ENCODE measurements at regions not wholly inside any gene's neighbourhood (a gene's known extent, or its start where the extent isn't known, plus 50 kb on each side); places are given as distances from the start of the nearest gene placed in this dataset.

- no peak for DNase-seq
Observed at GRCh38 chr14:87879389-87879788, 113.6 kb downstream of the GALC start.

DNA sequence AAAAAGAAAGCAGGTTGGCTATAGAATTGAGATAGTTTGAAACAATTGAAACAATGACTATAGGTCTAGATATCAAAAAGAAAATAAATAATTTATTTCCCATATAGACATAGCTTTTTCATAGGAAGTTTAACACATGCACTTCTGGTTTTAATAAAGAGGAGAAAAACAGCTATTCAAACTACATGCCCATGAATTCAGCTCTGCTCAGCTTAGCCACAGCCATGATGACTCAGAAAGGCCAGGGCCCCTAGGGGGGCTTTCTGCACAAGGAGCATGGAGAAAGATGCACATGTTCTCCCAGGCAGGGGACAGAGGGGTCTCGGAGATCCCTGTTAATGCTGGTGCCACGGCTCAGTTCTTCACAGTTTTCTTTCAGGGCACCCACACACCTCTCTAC lies 114.0 kb downstream of the GALC start:
- no peak for DNase-seq

DNA sequence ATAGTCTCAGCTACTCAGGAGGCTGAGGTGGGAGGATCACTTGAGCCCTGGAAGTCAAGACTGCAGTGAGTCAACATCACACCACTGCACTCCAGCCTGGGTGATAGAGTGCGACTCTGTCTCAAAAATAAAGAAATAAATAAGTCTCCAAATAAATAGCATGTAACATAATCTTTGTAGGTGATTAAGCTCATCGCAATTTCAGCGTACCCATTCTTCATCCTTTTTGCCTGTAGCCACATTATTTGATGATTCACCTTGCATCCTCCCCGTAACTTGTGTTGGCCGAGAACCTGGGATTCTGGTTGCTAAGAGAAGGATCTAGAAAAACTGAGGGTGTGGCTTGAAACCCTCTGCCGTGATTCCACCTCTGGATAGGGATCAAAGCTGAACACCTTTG lies 115.1 kb downstream of the GALC start:
- no peak for DNase-seq

GRCh38 chr14:87874676-87875075 lies 118.3 kb downstream of the GALC start:
- no peak for DNase-seq

GRCh38 chr14:87873741-87874140 lies 119.2 kb downstream of the GALC start:
- no peak for DNase-seq

- DNase-seq, result no peak
Observed at GRCh38 chr14:87869619-87870583, 123.1 kb downstream of the GALC start.

DNA sequence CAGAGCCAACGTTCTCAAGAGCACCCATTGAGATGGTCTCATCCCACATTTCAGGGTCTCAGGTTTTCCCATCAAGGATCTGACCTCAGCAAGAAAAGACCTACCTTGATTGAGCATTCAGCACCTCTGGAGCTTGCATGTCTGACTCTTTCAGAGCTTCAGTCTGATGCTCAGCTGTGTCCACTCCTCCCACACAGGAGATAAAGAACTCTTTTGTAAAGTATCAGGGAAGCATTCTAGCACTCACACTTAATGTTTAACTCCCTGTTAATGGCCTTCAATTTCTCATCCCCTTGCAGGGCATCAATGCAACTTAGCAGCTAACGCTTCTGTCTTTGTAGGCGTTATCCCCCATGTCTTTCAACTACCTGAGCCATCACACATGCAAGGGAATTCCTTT lies 124.1 kb downstream of the GALC start:
- DNase-seq, result no peak

DNA sequence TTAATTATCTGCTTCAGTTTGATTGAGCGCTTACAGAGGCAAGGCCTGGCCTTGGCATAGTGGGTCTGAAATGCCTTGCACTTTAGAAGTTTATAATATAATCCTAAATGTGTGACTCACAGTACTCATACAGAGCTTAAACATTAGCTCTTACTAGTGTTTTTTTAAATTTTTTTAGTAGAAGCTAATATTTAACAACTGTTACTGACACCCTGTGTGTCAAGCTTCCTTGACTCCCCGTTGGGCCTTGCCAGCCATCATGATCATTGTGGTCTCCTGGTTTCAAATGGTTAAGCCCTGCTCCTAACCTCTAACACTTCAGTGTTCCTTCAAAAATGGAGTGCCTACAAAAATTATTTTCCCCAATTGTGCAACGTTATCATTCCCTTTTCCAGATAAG lies 126.9 kb downstream of the GALC start:
- DNase-seq, result no peak

GRCh38 chr14:87864356-87865270 lies 128.4 kb downstream of the GALC start:
- DNase-seq, result no peak

DNA sequence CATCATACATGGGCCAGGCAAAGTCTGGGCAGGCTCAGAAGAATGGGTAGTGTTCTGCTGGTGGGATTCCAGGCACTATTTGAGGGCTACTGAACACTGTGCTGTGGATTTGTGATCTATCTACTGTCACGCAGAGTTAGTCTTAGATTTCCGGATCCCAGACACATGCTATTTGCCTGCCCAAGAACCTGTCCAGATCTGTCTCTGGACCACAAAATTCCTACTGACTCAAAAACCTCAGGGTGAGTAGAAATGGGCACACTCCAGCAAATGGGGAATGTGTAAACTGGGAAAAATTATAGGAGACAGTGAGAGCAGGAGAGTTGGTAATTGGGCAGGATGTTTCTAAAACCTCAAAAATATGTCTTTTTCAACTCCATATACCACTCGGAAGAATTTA lies 129.9 kb downstream of the GALC start:
- no peak for DNase-seq

- DNase-seq, result no peak
Observed at GRCh38 chr14:87852107-87852506, 140.9 kb downstream of the GALC start.

GRCh38 chr14:87851190-87851589 lies 141.8 kb downstream of the GALC start:
- no peak for DNase-seq

DNA sequence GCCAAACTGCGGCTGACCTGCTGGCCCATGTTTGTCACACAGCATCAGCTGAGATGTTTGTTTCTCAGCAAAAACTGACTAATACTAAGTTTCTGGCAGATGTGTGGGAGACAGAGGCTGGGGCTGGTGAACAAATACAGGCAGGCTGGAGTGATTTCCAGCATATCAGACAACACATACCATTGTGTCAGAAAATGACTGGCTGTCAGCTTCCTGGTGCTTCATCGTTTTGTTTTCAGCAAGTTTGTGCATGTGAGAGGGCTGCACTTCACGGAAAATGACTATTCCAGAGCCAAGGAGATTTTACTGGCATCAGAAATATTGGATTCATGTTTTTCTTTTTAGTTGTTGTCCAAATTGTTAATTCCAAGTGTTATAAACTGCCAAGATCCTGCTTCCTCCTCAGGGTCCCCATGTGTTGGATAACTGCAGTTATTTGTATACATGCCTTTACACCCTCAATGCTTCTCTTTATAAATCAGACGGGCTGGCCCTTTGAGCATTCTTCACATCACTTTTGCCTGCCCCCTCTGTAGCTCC lies 145.7 kb downstream of the GALC start:
- no peak for DNase-seq

- DNase-seq, result no peak
Observed at GRCh38 chr14:87840906-87841305, 152.1 kb downstream of the GALC start.

- no peak for DNase-seq
Observed at GRCh38 chr14:87838931-87839330, 154.1 kb downstream of the GALC start.

GRCh38 chr14:87837296-87837695 lies 155.7 kb downstream of the GALC start:
- no peak for DNase-seq

DNA sequence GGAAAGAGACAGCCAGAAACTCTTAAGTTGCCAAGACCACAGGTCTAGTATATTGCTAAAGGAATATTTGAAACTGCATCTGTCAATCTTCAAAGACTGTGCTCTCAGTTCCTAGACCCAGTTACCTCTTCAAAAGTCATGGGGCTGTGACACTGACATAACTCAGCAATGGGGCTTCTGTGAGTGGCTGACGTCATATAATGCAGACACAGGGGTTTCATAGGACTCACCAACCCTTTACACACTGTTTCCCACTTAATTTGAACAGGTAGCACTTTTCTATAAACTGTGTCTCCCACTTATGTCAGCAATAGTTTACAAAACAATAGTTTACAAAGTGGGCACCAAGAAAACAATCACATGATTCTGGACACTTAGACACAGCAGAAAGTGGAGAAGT lies 158.4 kb downstream of the GALC start:
- no peak for DNase-seq

DNA sequence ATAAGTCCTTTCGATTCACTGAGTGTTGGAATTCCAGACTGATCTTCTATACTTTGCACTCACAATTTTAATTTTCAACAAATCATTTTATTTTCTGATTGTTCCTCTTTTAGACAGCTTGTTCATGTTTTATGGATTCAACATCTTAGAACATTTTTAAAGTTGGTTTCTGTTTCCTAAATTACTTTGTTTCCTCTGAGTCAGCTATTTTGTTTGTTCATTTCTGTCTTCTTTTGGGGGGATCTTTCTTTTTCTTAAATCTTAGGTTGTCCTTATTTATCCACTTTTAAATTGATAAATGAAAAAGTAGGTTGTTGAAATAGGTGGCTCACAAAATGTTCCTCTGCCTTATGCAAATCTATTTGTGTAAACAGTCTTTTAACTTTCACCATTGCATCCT lies 160.0 kb downstream of the GALC start:
- DNase-seq, result no peak

DNA sequence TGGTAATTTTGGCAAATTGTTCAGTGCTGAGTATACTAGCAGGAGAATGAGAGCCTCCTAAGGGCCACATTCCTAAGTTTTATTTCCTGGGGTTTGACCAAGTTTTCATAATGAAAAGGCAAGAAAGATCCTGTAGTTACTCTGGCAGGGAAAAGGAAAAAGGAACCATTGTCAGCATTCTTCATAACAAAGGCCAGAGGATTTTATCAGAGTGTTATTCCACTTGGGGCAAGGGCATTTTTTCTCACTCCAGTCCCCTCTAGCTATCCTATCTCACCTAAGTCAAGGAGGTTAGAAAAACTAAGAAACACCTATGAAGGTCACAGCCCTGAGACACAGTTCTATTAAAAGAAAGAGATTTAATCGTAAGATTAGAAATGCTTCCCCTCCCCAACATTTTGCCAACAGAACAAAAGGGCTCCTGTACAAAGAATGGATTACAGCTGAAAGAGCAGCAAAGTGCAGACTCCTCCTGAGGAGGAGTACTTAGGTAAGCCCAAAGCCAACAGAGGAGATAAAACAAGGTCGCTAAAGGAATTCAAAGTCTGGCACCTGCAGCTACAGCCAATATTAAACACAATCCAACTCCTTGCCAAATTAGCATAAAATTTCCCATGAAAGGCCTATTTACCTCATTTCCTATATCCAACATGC lies 162.4 kb downstream of the GALC start:
- DNase-seq, result no peak

GRCh38 chr14:87829543-87829942 lies 163.4 kb downstream of the GALC start:
- no peak for DNase-seq

DNA sequence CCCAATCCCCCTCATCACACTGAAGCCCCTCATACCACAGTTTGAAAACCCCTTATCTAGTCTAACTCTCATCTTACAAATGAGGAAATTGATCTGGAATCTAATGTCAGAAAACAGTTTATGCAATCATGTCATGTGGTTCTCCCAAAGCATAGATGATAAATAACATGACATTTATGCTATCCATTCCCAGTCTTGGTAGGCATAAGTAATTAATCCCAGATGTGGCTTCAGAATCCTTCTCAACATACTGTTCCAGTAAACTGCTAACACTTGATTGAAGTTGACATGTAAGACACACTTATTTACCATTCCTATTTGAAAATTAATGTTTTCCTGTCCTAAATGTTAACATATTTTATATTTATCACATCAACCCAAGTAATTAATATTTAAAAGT lies 168.7 kb downstream of the GALC start:
- no peak for DNase-seq

DNA sequence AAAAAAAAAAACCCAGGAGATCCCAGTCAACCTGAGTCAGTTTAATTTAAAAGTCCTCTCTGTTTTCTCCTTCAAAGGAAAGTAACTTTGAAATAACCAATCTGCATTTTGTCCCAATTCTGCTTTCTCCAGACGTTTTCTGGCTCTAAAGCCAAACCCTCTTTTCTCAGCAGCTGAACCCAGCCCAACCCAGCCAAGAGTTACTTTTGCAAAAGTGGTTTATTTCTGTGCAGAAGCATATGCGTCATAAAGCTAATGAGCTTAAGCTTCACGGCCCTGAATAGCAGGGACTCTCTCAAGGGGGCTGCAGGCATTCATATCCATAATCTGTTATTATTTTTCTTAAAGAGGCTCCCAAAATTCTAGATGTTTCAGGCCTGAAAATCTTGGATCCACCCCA lies 176.6 kb downstream of the GALC start:
- DNase-seq, result no peak

DNA sequence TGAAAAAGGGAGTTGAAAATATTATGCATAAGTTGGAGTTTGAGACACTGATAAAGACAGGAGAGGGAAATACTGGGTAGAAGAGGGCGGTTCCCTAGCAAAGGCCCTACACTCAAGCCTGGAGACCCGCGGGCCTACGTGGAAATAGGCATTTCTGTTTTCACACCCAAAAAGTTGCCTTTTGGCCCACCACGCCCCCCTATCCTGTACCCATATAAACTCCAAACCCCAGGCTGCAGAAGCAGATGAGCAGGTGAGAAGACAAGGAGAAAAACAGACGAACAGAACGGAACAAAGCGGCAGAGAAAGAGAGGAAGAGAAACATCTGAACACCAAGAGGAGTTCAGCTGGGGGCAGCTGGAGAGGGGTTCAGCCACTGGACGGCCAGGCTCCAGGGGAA lies 177.9 kb downstream of the GALC start:
- no peak for DNase-seq

All from C1 segment of cervical spinal cord (tissue), 14 donors.